Glutamatergic neuron (in vitro differentiated cells): ENCODE measurements at regions not wholly inside any gene's neighbourhood (a gene's known extent, or its start where the extent isn't known, plus 50 kb on each side); places are given as distances from the start of the nearest gene placed in this dataset.

Source experiments
- DNase-seq: peaks from one replicate; pipeline ENCODE4 v3.0.0; 2022
- H3K27ac Mint-ChIP-seq: one replicate; pipeline ENCODE4 v1.8.0; 2020; ENCODE audit warnings: mild to moderate bottlenecking, mixed read lengths, inconsistent platforms; ENCODE audit not compliant: unreplicated experiment
- H3K27me3 Mint-ChIP-seq: one replicate; pipeline ENCODE4 v1.8.0; 2020; ENCODE audit warnings: mild to moderate bottlenecking, moderate library complexity, mixed read lengths, inconsistent platforms; ENCODE audit not compliant: unreplicated experiment
- H3K36me3 Mint-ChIP-seq: one replicate; pipeline ENCODE4 v1.8.0; 2020; ENCODE audit warnings: mild to moderate bottlenecking, mixed read lengths, inconsistent platforms; ENCODE audit not compliant: unreplicated experiment
- H3K4me1 Mint-ChIP-seq: one replicate; pipeline ENCODE4 v1.8.0; 2020; ENCODE audit warnings: mild to moderate bottlenecking, low read depth, mixed read lengths, inconsistent platforms; ENCODE audit not compliant: unreplicated experiment
- H3K4me3 Mint-ChIP-seq: one replicate; pipeline ENCODE4 v1.8.0; 2020; ENCODE audit warnings: mild to moderate bottlenecking, mixed read lengths, inconsistent platforms; ENCODE audit not compliant: unreplicated experiment
- H3K9me3 Mint-ChIP-seq: one replicate; pipeline ENCODE4 v1.8.0; 2020; ENCODE audit warnings: mild to moderate bottlenecking, moderate library complexity, mixed read lengths, inconsistent platforms; ENCODE audit not compliant: unreplicated experiment
- CTCF ChIP-seq: fragments of 200-600 bp; sonication (generic); IDR thresholded peaks from one replicate; pipeline ENCODE4 v1.5.0; 2021; ENCODE audit not compliant: partially characterized antibody, unreplicated experiment

GRCh38 chr5:174529925-174530681 lies 194.3 kb upstream of the MSX2 start:
- H3K4me1 Mint-ChIP-seq: no peaks in the 10 kb centered on the region
- H3K27me3 Mint-ChIP-seq: peaks cover 3% of the 10 kb centered on the region
- H3K9me3 Mint-ChIP-seq: peaks cover 1% of the 10 kb centered on the region
- no peak for TF ChIP-seq CTCF
- H3K27ac Mint-ChIP-seq: no peak overlapping the region
- H3K36me3 Mint-ChIP-seq: no peaks in the 10 kb centered on the region
- H3K4me3 Mint-ChIP-seq: no peak overlapping the region
- DNase-seq: no peak

GRCh38 chr5:174531782-174532191 lies 192.6 kb upstream of the MSX2 start:
- Mint-ChIP-seq H3K9me3 (peaks cover 1% of the 10 kb centered on the region), H3K36me3 (no peaks in the 10 kb centered on the region), H3K27ac (no peak overlapping the region), H3K4me1 (no peaks in the 10 kb centered on the region), H3K4me3 (no peak overlapping the region), H3K27me3 (peaks cover 3% of the 10 kb centered on the region)
- DNase-seq: no peak
- no peak for TF ChIP-seq CTCF

GRCh38 chr5:174532455-174533453 lies 191.6 kb upstream of the MSX2 start:
- no peaks in the 10 kb centered on the region for H3K4me1 Mint-ChIP-seq
- H3K9me3 Mint-ChIP-seq: peaks cover 1% of the 10 kb centered on the region
- H3K27me3 Mint-ChIP-seq: peaks cover 3% of the 10 kb centered on the region
- no peak for TF ChIP-seq CTCF
- H3K27ac Mint-ChIP-seq: no peak overlapping the region
- DNase-seq: peak; percentile 47
- no peak overlapping the region for H3K4me3 Mint-ChIP-seq
- H3K36me3 Mint-ChIP-seq: no peaks in the 10 kb centered on the region

GRCh38 chr5:174533751-174534241 lies 190.6 kb upstream of the MSX2 start:
- Mint-ChIP-seq H3K36me3 (peaks cover 7% of the 10 kb centered on the region), H3K27ac (no peak overlapping the region), H3K4me1 (no peaks in the 10 kb centered on the region), H3K27me3 (peaks cover 3% of the 10 kb centered on the region), H3K9me3 (peaks cover 1% of the 10 kb centered on the region), H3K4me3 (no peak overlapping the region)
- no peak for DNase-seq
- no peak for TF ChIP-seq CTCF
